Fibroblast of villous mesenchyme (primary cell): ENCODE measurements at regions not wholly inside any gene's neighbourhood (a gene's known extent, or its start where the extent isn't known, plus 50 kb on each side); places are given as distances from the start of the nearest gene placed in this dataset.
"Not testable (repeated sequence)": the region's sequence is repeated elsewhere in the genome, so short reads cannot be mapped to it uniquely, and the experiment has no call there.

ENCODE experiments used
- DNase-seq: peaks from one replicate; pipeline ENCODE4 v3.0.0-alpha.2; 2010; ENCODE audit warnings: low read depth
- H3K4me3 ChIP-seq: 2 replicates; pipeline ENCODE4 v1.5.1; 2011; ENCODE audit warnings: low read depth, mild to moderate bottlenecking, low read length
- CTCF ChIP-seq: IDR thresholded peaks from 2 replicates; pipeline ENCODE4 v1.5.1; 2012; ENCODE audit warnings: low read depth, mild to moderate bottlenecking, low read length; ENCODE audit not compliant: insufficient read depth

- no peak for DNase-seq
- H3K4me3 ChIP-seq: no peak overlapping the region
- no peak for TF ChIP-seq CTCF
Observed at GRCh38 chr13:67462098-67462497, 232.0 kb upstream of the PCDH9 start.

DNA sequence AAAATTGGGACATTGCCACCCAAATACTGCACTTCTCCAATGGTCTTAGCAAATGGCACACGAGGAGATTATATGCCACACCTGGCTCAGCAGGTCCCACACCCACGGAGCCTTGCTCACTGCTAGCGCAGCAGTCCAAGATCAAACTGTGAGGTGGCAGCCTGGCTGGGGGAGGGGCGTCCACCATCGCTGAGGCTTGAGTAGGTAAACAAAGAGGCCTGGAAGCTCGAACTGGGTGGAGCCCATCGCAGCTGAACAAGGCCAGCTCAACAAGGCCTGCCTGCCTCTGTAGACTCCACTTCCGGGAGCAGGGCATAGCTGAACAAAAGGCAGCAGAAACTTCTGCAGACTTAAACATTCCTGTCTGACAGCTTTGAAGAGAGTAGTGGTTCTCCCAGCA lies 222.4 kb upstream of the PCDH9 start:
- not testable (repeated sequence) for DNase-seq, H3K4me3 ChIP-seq

DNA sequence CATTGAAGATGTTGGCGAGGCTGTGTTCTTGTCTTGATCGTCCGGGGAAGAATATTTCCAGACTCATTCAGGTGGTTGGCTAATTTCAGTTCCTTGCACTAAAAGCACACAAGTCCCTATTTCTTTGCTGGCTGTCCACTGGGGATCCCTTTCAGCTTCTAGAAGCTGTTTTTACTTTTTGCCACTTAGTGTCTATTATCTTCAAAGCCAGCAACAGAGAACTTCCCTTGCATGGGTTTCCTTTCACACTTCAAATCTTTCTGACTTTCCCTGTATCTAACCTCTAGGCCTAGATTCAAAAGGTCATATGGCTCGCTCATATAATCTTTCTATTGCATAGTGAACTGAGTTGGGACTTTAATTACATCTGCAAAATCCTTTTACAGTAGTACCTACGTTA lies 215.3 kb upstream of the PCDH9 start:
- TF ChIP-seq CTCF: no peak
- H3K4me3 ChIP-seq: no peak overlapping the region
- DNase-seq: no peak

GRCh38 chr13:67443923-67444322 lies 213.8 kb upstream of the PCDH9 start:
- TF ChIP-seq CTCF: no peak
- no peak for DNase-seq

DNA sequence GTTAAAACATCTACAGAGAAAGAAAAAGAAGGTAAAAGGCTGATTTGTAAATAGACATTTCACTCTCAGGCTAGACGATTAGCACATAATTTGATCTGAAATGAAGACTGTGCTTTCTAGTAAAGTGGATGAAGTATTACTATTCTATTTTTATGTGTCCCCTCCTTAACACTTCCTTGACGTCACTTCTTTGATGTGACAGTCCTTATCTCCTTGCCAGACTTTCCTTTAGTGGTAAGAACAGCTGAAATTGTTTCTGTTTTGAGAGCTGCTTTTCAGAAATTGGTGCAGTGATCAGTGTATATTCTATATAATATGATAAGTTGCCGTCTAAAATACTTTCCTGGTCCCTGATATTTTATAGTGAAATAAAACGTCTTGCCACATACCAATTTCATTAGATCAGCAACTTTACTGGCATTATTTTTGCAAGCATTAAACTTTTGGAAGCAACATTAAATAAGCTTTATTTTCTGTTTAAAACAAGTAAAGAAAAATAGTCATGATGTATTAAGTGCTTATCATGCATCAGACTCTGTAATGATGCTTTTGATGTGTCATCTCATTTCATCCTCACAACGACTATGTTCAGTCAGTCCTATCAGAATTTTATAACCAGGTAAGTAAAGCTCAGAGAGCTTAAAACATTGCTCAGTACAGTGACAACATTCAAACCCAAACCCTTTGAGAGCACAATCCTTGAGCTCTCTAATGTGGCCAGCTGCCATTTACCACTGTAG lies 210.3 kb upstream of the PCDH9 start:
- no peak overlapping the region for H3K4me3 ChIP-seq
- no peak for DNase-seq
- TF ChIP-seq CTCF: no peak

More at GRCh38 chr13:67443923-67444322, 213.8 kb upstream of the PCDH9 start:
- no peak overlapping the region for H3K4me3 ChIP-seq

GRCh38 chr13:67439365-67439764 lies 209.2 kb upstream of the PCDH9 start:
- DNase-seq: no peak
- H3K4me3 ChIP-seq: no peak overlapping the region
- no peak for TF ChIP-seq CTCF

- no peak for DNase-seq
- no peak overlapping the region for H3K4me3 ChIP-seq
- no peak for TF ChIP-seq CTCF
Observed at GRCh38 chr13:67438465-67438864, 208.3 kb upstream of the PCDH9 start.
